K562 (cell line): ENCODE measurements at regions not wholly inside any gene's neighbourhood (a gene's known extent, or its start where the extent isn't known, plus 50 kb on each side); places are given as distances from the start of the nearest gene placed in this dataset.

Experiments
- ATAC-seq: fragments of 200-7000 bp; cut with Tn5 transposase; 3 replicates; pipeline ENCODE4 v1.9.1; 2020; ENCODE audit warnings: moderate library complexity
- BruUV-seq: library from RNA; stranded (reverse); fragments of 400-500 nt; replicated peaks from 2 replicates; lab custom pipeline; 2021; lab: Mats Ljungman, UMichigan
- CTCF ChIA-PET: fragments of 300-600 bp; formaldehyde crosslinking; extraction: SDS; loops from one replicate; lab custom pipeline; 2021; ENCODE audit warnings: low intra/inter-chr PET ratio; lab: Yijun Ruan, JAX
- POLR2A ChIA-PET: fragments of 300-600, 350-650 bp; sonication (Branson Sonifier 250); formaldehyde crosslinking; extraction: SDS; loops from one replicate; lab custom pipeline; 2021; ENCODE audit warnings: antibody characterized with exemption, inconsistent platforms; lab: Yijun Ruan, JAX
- DNase-seq, 4 experiments: peaks; one replicate each; pipeline versions ENCODE4 v3.0.0 to v3.0.0-alpha.2; 2011 to 2018; ENCODE audit warnings: low spot score in 3 of 4, mixed read lengths in 3 of 4; ENCODE audit errors: extremely low read depth in 1 of 4
- FAIRE-seq: peaks from 2 replicates; lab custom pipeline; 2011; peaks lifted over from hg19 to GRCh38; lab: Jason Lieb, UNC
- H2AFZ ChIP-seq: 2 replicates; pipeline ENCODE4 v1.6.0; 2011; ENCODE audit warnings: low read depth, low read length, control low read depth, inconsistent platforms
- H3K27ac ChIP-seq: fragments of 200-600 bp; 3 replicates; pipeline ENCODE4 v1.8.0; 2011; ENCODE audit warnings: low read depth, mild to moderate bottlenecking, control low read depth, inconsistent platforms, low read length, moderate library complexity, mixed read lengths; ENCODE audit errors: extremely low read depth
- H3K27me3 ChIP-seq, 2 experiments: fragments of 300-600 bp in 1 of 2; 2 replicates in 1 of 2; 3 replicates in 1 of 2; pipeline versions ENCODE4 v1.6.0 to v1.8.0; 2011; ENCODE audit warnings: inconsistent platforms in 2 of 2, low read length in 2 of 2, mild to moderate bottlenecking in 1 of 2, mixed read lengths in 1 of 2, moderate library complexity in 1 of 2; ENCODE audit not compliant: control insufficient read depth in 2 of 2, insufficient read depth in 2 of 2
- H3K36me3 ChIP-seq: fragments of 300-600 bp; 3 replicates; pipeline ENCODE4 v1.8.0; 2011; ENCODE audit warnings: mild to moderate bottlenecking, low read length, inconsistent platforms; ENCODE audit not compliant: control insufficient read depth, insufficient read depth
- H3K4me1 ChIP-seq, 2 experiments: fragments of 200-600 bp in 1 of 2; replicated peaks in 1 of 2; 2 replicates in 1 of 2; 3 replicates in 1 of 2; pipeline versions ENCODE4 v1.5.1 to v1.8.0; 2011; ENCODE audit warnings: inconsistent platforms in 2 of 2, low read length in 2 of 2, mild to moderate bottlenecking in 1 of 2, mixed read lengths in 1 of 2, moderate library complexity in 1 of 2; ENCODE audit not compliant: control insufficient read depth in 2 of 2, insufficient read depth in 2 of 2
- H3K4me2 ChIP-seq: 2 replicates; pipeline ENCODE4 v1.6.1; 2011; ENCODE audit warnings: low read length, control low read depth, inconsistent platforms, mixed read lengths; ENCODE audit not compliant: insufficient read depth
- H3K4me3 ChIP-seq: fragments of 200-600 bp; sonication (generic), shearing (Covaris generic); 2 replicates; pipeline ENCODE4 v1.5.1; 2016; ENCODE audit warnings: control low read depth, inconsistent platforms
- H3K79me2 ChIP-seq: fragments of 200-600 bp; 3 replicates; pipeline ENCODE4 v1.8.0; 2011; ENCODE audit warnings: low read length, inconsistent platforms; ENCODE audit not compliant: control insufficient read depth, insufficient read depth
- H3K9ac ChIP-seq, 2 experiments: 2 replicates each; pipeline versions ENCODE4 v1.6.0 to v1.6.1; 2011; ENCODE audit warnings: low read depth in 2 of 2, low read length in 2 of 2, control low read depth in 1 of 2, inconsistent platforms in 1 of 2, mild to moderate bottlenecking in 1 of 2, mixed read lengths in 1 of 2; ENCODE audit not compliant: insufficient read depth in 1 of 2
- H3K9me1 ChIP-seq: one replicate; pipeline ENCODE4 v1.6.0; 2011; ENCODE audit warnings: inconsistent platforms, mild to moderate bottlenecking, low read length, moderate library complexity; ENCODE audit not compliant: control insufficient read depth, insufficient read depth
- H3K9me3 ChIP-seq: replicated peaks from 2 replicates; pipeline ENCODE4 v1.5.1; 2011; ENCODE audit warnings: low read depth, low read length, inconsistent platforms; ENCODE audit not compliant: control insufficient read depth, insufficient read depth
- H4K20me1 ChIP-seq: replicated peaks from 2 replicates; pipeline ENCODE4 v1.6.1; 2011; ENCODE audit warnings: low read length, inconsistent platforms, mixed read lengths; ENCODE audit not compliant: control insufficient read depth, insufficient read depth
- CCNT2 ChIP-seq: IDR thresholded peaks from 2 replicates; pipeline ENCODE4 v1.6.1; 2011; ENCODE audit warnings: borderline replicate concordance, low read depth, mild to moderate bottlenecking, moderate library complexity, mixed read lengths, low read length; ENCODE audit not compliant: insufficient read length; ENCODE audit errors: extremely low read depth
- NUFIP1 ChIP-seq: fragments of 450-650 bp; IDR thresholded peaks from 2 replicates; pipeline ENCODE4 v1.6.1; 2018; ENCODE audit not compliant: partially characterized antibody
- POLR2AphosphoS2 ChIP-seq: IDR thresholded peaks from 2 replicates; pipeline ENCODE4 v1.6.1; 2012; ENCODE audit warnings: low read length, improper control_type of control experiment
- POLR3A ChIP-seq: IDR thresholded peaks from 2 replicates; pipeline ENCODE4 v1.6.1; 2011; ENCODE audit warnings: borderline replicate concordance, mild to moderate bottlenecking, moderate library complexity; ENCODE audit not compliant: insufficient read length, insufficient read depth; ENCODE audit errors: extremely low read depth
- SAP30 ChIP-seq: fragments of 200-600 bp; sonication (generic); IDR thresholded peaks from 2 replicates; pipeline ENCODE4 v1.6.1; 2012; ENCODE audit warnings: borderline replicate concordance, low read depth, mild to moderate bottlenecking, moderate library complexity, low read length, control low read depth, inconsistent platforms; ENCODE audit not compliant: insufficient read depth, poor library complexity, severe bottlenecking
- WGBS: fragments of 100-300 bp; shearing (Covaris generic); methylation state at CpG from one replicate; pipeline ENCODE4 v1.1.6; 2016; ENCODE audit warnings: low coverage, mixed read lengths; ENCODE audit not compliant: insufficient coverage; ENCODE audit errors: missing lambda C conversion rate; 5-methylcytosine and 5-hydroxymethylcytosine counted together
- in situ Hi-C: fragments of 300-500 bp; cut with MboI; formaldehyde crosslinking; loops from 4 replicates; pipeline ENCODE4 v1.15.0; 2018; ENCODE audit warnings: inconsistent platforms, mixed read lengths
- intact Hi-C: fragments of 100-400 bp; cut with micrococcal nuclease; formaldehyde crosslinking; loops from 2 replicates; pipeline ENCODE4 v1.14.2; 2022
- TF ChIP-seq, protein P1 (sequence below): fragments of 450-650 bp; IDR thresholded peaks from 2 replicates; pipeline ENCODE4 v1.6.1; 2018; ENCODE audit warnings: mild to moderate bottlenecking, low read depth; ENCODE audit not compliant: partially characterized antibody

DNA sequence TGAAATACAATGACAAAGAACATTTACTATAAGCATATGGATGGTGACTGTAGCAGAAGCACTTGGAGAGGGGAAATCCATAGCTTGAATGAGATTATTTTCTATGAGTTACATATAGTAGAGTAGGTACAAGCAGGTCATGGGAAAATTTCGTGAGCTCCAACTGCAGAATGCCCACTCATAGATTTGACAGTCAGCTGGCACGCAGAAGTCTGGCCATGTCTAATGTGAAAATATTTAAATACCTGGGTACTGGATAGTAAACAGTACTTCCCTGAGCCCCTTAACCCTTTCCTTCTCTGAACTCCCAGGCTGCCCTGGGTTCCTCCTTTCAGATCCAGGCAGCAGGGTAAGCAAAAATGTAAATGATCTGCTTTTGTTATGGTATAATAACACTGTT is 209.7 kb downstream of the OTUD1 start:
- Histone ChIP-seq H3K79me2 (no peaks in the 10 kb centered on the region), H3K9me1 (no peaks in the 10 kb centered on the region), H3K9ac (no peak overlapping the region), H3K9me3 (no peaks in the 10 kb centered on the region), H2AFZ (no peak overlapping the region), H3K4me2 (no peak overlapping the region), H3K4me1 (no peaks in the 10 kb centered on the region), H3K27me3 (no peaks in the 10 kb centered on the region), H3K27ac (no peak overlapping the region), H3K4me3 (no peak overlapping the region), H4K20me1 (no peaks in the 10 kb centered on the region), H3K36me3 (no peaks in the 10 kb centered on the region)
- no peak for FAIRE-seq
- intact Hi-C loops, result no loop called here
- in situ Hi-C loops, result no loop called here
- no TSS peak for BruUV-seq
- no peak for TF ChIP-seq CCNT2
- TF ChIP-seq SAP30, result no peak
- TF ChIP-seq, protein P1, sequence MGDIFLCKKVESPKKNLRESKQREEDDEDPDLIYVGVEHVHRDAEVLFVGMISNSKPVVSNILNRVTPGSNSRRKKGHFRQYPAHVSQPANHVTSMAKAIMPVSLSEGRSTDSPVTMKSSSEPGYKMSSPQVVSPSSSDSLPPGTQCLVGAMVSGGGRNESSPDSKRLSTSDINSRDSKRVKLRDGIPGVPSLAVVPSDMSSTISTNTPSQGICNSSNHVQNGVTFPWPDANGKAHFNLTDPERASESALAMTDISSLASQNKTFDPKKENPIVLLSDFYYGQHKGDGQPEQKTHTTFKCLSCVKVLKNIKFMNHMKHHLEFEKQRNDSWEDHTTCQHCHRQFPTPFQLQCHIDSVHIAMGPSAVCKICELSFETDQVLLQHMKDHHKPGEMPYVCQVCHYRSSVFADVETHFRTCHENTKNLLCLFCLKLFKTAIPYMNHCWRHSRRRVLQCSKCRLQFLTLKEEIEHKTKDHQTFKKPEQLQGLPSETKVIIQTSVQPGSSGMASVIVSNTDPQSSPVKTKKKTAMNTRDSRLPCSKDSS, result no peak
- no peak for TF ChIP-seq POLR3A
- no peak for TF ChIP-seq POLR2AphosphoS2
- no peak for TF ChIP-seq NUFIP1
- no peak for DNase-seq
- ChIA-PET POLR2A (no interaction called here), CTCF (no interaction called here)
- 0% methylated on average over 2 of the region's 2 CpGs for WGBS
- ATAC-seq, result no peak
